ENCODE measurements at regions not wholly inside any gene's neighbourhood (a gene's known extent, or its start where the extent isn't known, plus 50 kb on each side); places are given as distances from the start of the nearest gene placed in this dataset.

DNA sequence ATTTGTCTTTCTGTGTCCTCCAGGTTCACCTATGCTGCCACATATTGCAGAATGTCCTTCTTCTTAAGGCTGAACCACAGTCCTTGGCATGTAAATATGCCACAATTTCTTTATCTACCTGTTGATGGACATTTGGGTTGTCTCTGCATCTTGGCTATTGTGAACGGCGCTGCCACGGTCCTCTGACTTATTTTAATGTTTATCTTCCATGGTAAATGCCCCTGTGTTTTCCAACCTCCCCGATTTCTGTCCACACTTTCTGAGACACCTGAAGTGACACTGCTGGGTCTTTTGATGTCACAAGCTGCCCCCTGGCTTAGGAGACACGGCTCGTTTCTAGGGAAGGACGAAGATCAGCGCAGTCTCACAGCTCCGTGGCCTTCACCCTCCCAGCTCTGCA is 128.3 kb upstream of the PDE10A start:
- TF ChIP-seq EZH2phosphoT487 (conservative IDR thresholded peaks at IDR 0.05; ENCODE audit: low read length): no peak
- TF ChIP-seq, protein P1, sequence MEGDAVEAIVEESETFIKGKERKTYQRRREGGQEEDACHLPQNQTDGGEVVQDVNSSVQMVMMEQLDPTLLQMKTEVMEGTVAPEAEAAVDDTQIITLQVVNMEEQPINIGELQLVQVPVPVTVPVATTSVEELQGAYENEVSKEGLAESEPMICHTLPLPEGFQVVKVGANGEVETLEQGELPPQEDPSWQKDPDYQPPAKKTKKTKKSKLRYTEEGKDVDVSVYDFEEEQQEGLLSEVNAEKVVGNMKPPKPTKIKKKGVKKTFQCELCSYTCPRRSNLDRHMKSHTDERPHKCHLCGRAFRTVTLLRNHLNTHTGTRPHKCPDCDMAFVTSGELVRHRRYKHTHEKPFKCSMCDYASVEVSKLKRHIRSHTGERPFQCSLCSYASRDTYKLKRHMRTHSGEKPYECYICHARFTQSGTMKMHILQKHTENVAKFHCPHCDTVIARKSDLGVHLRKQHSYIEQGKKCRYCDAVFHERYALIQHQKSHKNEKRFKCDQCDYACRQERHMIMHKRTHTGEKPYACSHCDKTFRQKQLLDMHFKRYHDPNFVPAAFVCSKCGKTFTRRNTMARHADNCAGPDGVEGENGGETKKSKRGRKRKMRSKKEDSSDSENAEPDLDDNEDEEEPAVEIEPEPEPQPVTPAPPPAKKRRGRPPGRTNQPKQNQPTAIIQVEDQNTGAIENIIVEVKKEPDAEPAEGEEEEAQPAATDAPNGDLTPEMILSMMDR (IDR thresholded peaks at IDR 0.05; ENCODE audit: insufficient read depth, low read length, poor library complexity, severe bottlenecking): no peak
- Histone ChIP-seq H4K20me1 (ENCODE audit: low read depth, low read length) (no peaks in the 10 kb centered on the region), H3K79me2 (ENCODE audit: insufficient read depth, low read length) (no peaks in the 10 kb centered on the region), H3K27me3 (ENCODE audit: low read length) (peaks cover 3% of the 10 kb centered on the region; the same call in 1 of the 2 replicates), H3K9me3 (ENCODE audit: insufficient read depth, low read length) (no peaks in the 10 kb centered on the region), H2AFZ (ENCODE audit: low read depth, low read length, severe bottlenecking) (no peak overlapping the region), H3K9me2 (replicated peaks; ENCODE audit: insufficient read depth, low read length) (no peaks in the 10 kb centered on the region), H3K4me3 (ENCODE audit: insufficient read depth, low read length, poor library complexity, severe bottlenecking) (no peak overlapping the region), H3K36me3 (ENCODE audit: low read length) (no peaks in the 10 kb centered on the region), H3K27ac (ENCODE audit: low read depth, low read length) (no peak overlapping the region), H3K4me2 (ENCODE audit: low read depth, low read length, poor library complexity, severe bottlenecking) (no peak overlapping the region), H3K9ac (ENCODE audit: low read length) (no peak overlapping the region), H3F3A (ENCODE audit: insufficient read depth) (no peaks in the 10 kb centered on the region)

- Histone ChIP-seq H4K20me1 (ENCODE audit: low read depth, low read length) (no peaks in the 10 kb centered on the region), H2AFZ (ENCODE audit: low read depth, low read length, severe bottlenecking) (no peak overlapping the region), H3K27me3 (ENCODE audit: low read length) (no peaks in the 10 kb centered on the region), H3K36me3 (ENCODE audit: low read length) (no peaks in the 10 kb centered on the region), H3K9ac (ENCODE audit: low read length) (no peak overlapping the region), H3K27ac (ENCODE audit: low read depth, low read length) (no peak overlapping the region), H3K9me3 (ENCODE audit: insufficient read depth, low read length) (no peaks in the 10 kb centered on the region), H3K9me2 (replicated peaks; ENCODE audit: insufficient read depth, low read length) (no peaks in the 10 kb centered on the region), H3K4me3 (ENCODE audit: insufficient read depth, low read length, poor library complexity, severe bottlenecking) (no peak overlapping the region), H3F3A (ENCODE audit: insufficient read depth) (no peaks in the 10 kb centered on the region), H3K79me2 (ENCODE audit: insufficient read depth, low read length) (no peaks in the 10 kb centered on the region), H3K4me2 (ENCODE audit: low read depth, low read length, poor library complexity, severe bottlenecking) (no peak overlapping the region)
- TF ChIP-seq EZH2phosphoT487 (conservative IDR thresholded peaks at IDR 0.05; ENCODE audit: low read length): no peak
- TF ChIP-seq, protein P1 (IDR thresholded peaks at IDR 0.05; ENCODE audit: insufficient read depth, low read length, poor library complexity, severe bottlenecking): no peak
Measured at GRCh38 chr6:165782812-165783211, 119.8 kb upstream of the PDE10A start.

DNA sequence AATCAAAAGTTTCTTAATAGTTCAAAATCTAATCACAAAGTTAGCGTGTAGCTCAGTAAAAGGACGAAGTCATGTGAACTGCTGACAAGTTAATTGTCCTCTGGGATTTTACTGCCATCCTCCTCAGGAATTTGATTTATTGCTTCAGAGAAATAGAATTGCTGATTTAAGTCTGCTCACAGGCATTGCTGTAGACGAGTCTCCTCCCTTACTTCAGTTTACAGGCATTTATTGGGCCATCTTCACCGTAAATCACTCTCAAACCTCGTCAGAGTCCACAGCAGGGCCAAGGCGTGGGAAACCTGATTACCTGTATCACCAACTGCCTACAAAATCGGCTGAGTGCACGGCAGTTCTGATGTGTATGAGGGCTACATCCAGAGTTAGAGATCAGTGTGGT is 119.1 kb upstream of the PDE10A start:
- H3K4me3 ChIP-seq (ENCODE audit: insufficient read depth, low read length, poor library complexity, severe bottlenecking): no peak overlapping the region
- H3K36me3 ChIP-seq (ENCODE audit: low read length): no peaks in the 10 kb centered on the region
- no peak overlapping the region for H3K4me2 ChIP-seq (ENCODE audit: low read depth, low read length, poor library complexity, severe bottlenecking)
- H3K27ac ChIP-seq (ENCODE audit: low read depth, low read length): no peak overlapping the region
- H2AFZ ChIP-seq (ENCODE audit: low read depth, low read length, severe bottlenecking): no peak overlapping the region
- no peaks in the 10 kb centered on the region for H3K27me3 ChIP-seq (ENCODE audit: low read length)
- H3K9me3 ChIP-seq (ENCODE audit: insufficient read depth, low read length): no peaks in the 10 kb centered on the region
- H3K9me2 ChIP-seq (replicated peaks; ENCODE audit: insufficient read depth, low read length): no peaks in the 10 kb centered on the region
- no peaks in the 10 kb centered on the region for H3F3A ChIP-seq (ENCODE audit: insufficient read depth)
- H4K20me1 ChIP-seq (ENCODE audit: low read depth, low read length): no peaks in the 10 kb centered on the region
- TF ChIP-seq EZH2phosphoT487 (conservative IDR thresholded peaks at IDR 0.05; ENCODE audit: low read length): no peak
- TF ChIP-seq, protein P1 (IDR thresholded peaks at IDR 0.05; ENCODE audit: insufficient read depth, low read length, poor library complexity, severe bottlenecking): no peak
- no peak overlapping the region for H3K9ac ChIP-seq (ENCODE audit: low read length)
- no peaks in the 10 kb centered on the region for H3K79me2 ChIP-seq (ENCODE audit: insufficient read depth, low read length)

Data from SU-DHL-6 (cell line).